GM10266 (cell line): ENCODE measurements at regions not wholly inside any gene's neighbourhood (a gene's known extent, or its start where the extent isn't known, plus 50 kb on each side); places are given as distances from the start of the nearest gene placed in this dataset.

ENCODE experiments used
- DNase-seq: peaks from one replicate; pipeline ENCODE4 v3.0.0; 2012; ENCODE audit errors: extremely low spot score
- TF ChIP-seq, protein P1 (sequence below): IDR thresholded peaks from 2 replicates; pipeline ENCODE4 v1.5.1; 2012; ENCODE audit warnings: mild to moderate bottlenecking, low read depth; ENCODE audit not compliant: control insufficient read depth, insufficient read depth; ENCODE audit errors: missing control alignments

GRCh38 chr7:17467386-17467945, 169.0 kb downstream of the AHR start:
- TF ChIP-seq, protein P1, sequence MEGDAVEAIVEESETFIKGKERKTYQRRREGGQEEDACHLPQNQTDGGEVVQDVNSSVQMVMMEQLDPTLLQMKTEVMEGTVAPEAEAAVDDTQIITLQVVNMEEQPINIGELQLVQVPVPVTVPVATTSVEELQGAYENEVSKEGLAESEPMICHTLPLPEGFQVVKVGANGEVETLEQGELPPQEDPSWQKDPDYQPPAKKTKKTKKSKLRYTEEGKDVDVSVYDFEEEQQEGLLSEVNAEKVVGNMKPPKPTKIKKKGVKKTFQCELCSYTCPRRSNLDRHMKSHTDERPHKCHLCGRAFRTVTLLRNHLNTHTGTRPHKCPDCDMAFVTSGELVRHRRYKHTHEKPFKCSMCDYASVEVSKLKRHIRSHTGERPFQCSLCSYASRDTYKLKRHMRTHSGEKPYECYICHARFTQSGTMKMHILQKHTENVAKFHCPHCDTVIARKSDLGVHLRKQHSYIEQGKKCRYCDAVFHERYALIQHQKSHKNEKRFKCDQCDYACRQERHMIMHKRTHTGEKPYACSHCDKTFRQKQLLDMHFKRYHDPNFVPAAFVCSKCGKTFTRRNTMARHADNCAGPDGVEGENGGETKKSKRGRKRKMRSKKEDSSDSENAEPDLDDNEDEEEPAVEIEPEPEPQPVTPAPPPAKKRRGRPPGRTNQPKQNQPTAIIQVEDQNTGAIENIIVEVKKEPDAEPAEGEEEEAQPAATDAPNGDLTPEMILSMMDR, result no peak
- DNase-seq, result no peak

- DNase-seq, result no peak
- TF ChIP-seq, protein P1, result no peak
Observed at GRCh38 chr7:17471325-17471724, 172.9 kb downstream of the AHR start.

DNA sequence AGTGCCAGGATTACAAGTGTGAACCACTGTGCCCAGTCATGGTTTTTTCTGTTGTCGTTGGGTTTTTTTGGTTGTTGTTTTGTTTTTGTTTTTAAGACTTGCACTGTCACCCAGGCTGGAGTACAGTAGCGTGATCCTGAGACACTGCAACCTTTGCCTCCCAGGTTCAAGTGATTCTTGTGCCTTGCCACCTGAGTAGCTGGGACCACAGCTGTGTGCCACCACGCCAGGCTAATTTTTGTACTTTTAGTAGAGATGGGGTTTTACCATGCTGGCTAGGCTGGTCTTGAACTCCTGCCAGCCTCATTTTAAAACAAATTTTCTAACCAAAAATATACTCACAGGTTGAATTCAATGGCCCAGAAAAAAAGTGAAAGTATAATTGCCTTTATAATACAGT, 174.1 kb downstream of the AHR start:
- no peak for DNase-seq
- TF ChIP-seq, protein P1, result no peak

- TF ChIP-seq, protein P1, result no peak
- DNase-seq, result no peak
Observed at GRCh38 chr7:17472939-17473338, 174.5 kb downstream of the AHR start.

GRCh38 chr7:17474724-17475344, 176.4 kb downstream of the AHR start:
- DNase-seq, result no peak
- TF ChIP-seq, protein P1, result peak; percentile 20

DNA sequence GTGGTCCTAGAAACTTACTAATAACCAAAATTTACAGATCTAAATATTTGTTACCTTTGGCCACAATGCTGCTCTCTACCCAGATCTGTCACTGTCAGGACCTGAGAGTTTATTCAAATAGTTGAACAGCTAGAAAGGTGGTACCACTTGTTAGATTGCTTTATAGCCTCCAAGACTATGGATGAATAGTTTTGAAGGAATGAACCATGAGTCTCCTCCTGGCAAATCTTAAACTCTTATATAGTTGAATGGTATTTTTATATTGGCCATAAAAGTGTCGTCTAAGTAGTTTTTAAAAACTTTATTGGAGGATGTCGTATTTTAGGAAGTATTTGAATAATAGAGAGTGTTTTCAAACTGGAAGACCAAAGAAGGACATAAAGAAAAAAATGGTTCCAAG, 178.7 kb downstream of the AHR start:
- no peak for DNase-seq
- TF ChIP-seq, protein P1, result no peak

GRCh38 chr7:17481118-17481517, 182.7 kb downstream of the AHR start:
- DNase-seq, result no peak
- TF ChIP-seq, protein P1, result no peak
